GM21515 (cell line): ENCODE measurements at regions not wholly inside any gene's neighbourhood (a gene's known extent, or its start where the extent isn't known, plus 50 kb on each side); places are given as distances from the start of the nearest gene placed in this dataset.
"Not testable (repeated sequence)": the region's sequence is repeated elsewhere in the genome, so short reads cannot be mapped to it uniquely, and the experiment has no call there.

ENCODE experiments used
- ATAC-seq: cut with Tn5 transposase; IDR thresholded peaks from one replicate; pipeline ENCODE4 v1.9.1; 2021; ENCODE audit not compliant: unreplicated experiment

GRCh38 chr17:15858082-15858481, 86.8 kb upstream of the ADORA2B start:
- not testable (repeated sequence) for ATAC-seq

GRCh38 chr17:15860774-15861173, 84.2 kb upstream of the ADORA2B start:
- not testable (repeated sequence) for ATAC-seq

GRCh38 chr17:15864061-15864460, 80.9 kb upstream of the ADORA2B start:
- ATAC-seq: not testable (repeated sequence)

- ATAC-seq: not testable (repeated sequence)
Observed at GRCh38 chr17:15864472-15864871, 80.5 kb upstream of the ADORA2B start.

GRCh38 chr17:15866015-15866414, 78.9 kb upstream of the ADORA2B start:
- not testable (repeated sequence) for ATAC-seq

- not testable (repeated sequence) for ATAC-seq
Observed at GRCh38 chr17:15867331-15867730, 77.6 kb upstream of the ADORA2B start.

GRCh38 chr17:15869868-15870267, 75.1 kb upstream of the ADORA2B start:
- not testable (repeated sequence) for ATAC-seq

- ATAC-seq: not testable (repeated sequence)
Observed at GRCh38 chr17:15872677-15873076, 72.3 kb upstream of the ADORA2B start.

- ATAC-seq: not testable (repeated sequence)
Observed at GRCh38 chr17:15877882-15878500, 66.9 kb upstream of the ADORA2B start.

GRCh38 chr17:15882058-15882720, 62.7 kb upstream of the ADORA2B start:
- no peak for ATAC-seq

- no peak for ATAC-seq
Observed at GRCh38 chr17:15882777-15883176, 62.2 kb upstream of the ADORA2B start.

- no peak for ATAC-seq
Observed at GRCh38 chr17:15883617-15884111, 61.3 kb upstream of the ADORA2B start.

GRCh38 chr17:15884731-15885130, 60.2 kb upstream of the ADORA2B start:
- ATAC-seq: no peak

GRCh38 chr17:15885770-15886169, 59.2 kb upstream of the ADORA2B start:
- no peak for ATAC-seq

GRCh38 chr17:15886221-15886620, 58.7 kb upstream of the ADORA2B start:
- no peak for ATAC-seq

- no peak for ATAC-seq
Observed at GRCh38 chr17:15886804-15887203, 58.1 kb upstream of the ADORA2B start.

GRCh38 chr17:15888436-15888835, 56.5 kb upstream of the ADORA2B start:
- ATAC-seq: no peak

GRCh38 chr17:15890279-15890892, 54.5 kb upstream of the ADORA2B start:
- ATAC-seq: no peak

GRCh38 chr17:15891318-15891717, 53.6 kb upstream of the ADORA2B start:
- ATAC-seq: no peak

- no peak for ATAC-seq
Observed at GRCh38 chr17:15892244-15892643, 52.7 kb upstream of the ADORA2B start.

- ATAC-seq: no peak
Observed at GRCh38 chr17:15892731-15893657, 51.9 kb upstream of the ADORA2B start.
